SJCRH30 (cell line): ENCODE measurements at regions not wholly inside any gene's neighbourhood (a gene's known extent, or its start where the extent isn't known, plus 50 kb on each side); places are given as distances from the start of the nearest gene placed in this dataset.
"Not testable (repeated sequence)": the region's sequence is repeated elsewhere in the genome, so short reads cannot be mapped to it uniquely, and the experiment has no call there.

ENCODE experiments used
- DNase-seq, 2 experiments: peaks; one replicate each; pipeline ENCODE4 v3.0.0-alpha.2; 2015 to 2020
- H3K27ac ChIP-seq: fragments of 250-450 bp; sonication (Bioruptor Pico); 2 replicates; pipeline ENCODE4 v1.5.1; 2020; ENCODE audit warnings: mild to moderate bottlenecking, moderate library complexity
- H3K27me3 ChIP-seq: fragments of 250-450 bp; sonication (Bioruptor Pico); 2 replicates; pipeline ENCODE4 v1.5.1; 2020; ENCODE audit warnings: mild to moderate bottlenecking, moderate library complexity
- H3K36me3 ChIP-seq: fragments of 250-450 bp; sonication (Bioruptor Pico); 2 replicates; pipeline ENCODE4 v1.5.1; 2020; ENCODE audit warnings: mild to moderate bottlenecking, moderate library complexity
- H3K4me1 ChIP-seq: fragments of 250-450 bp; sonication (Bioruptor Pico); 2 replicates; pipeline ENCODE4 v1.5.1; 2020; ENCODE audit warnings: mild to moderate bottlenecking, moderate library complexity
- H3K4me3 ChIP-seq: fragments of 250-450 bp; sonication (Bioruptor Pico); 2 replicates; pipeline ENCODE4 v1.5.1; 2020; ENCODE audit warnings: mild to moderate bottlenecking, moderate library complexity
- H3K9me3 ChIP-seq: fragments of 250-450 bp; sonication (Bioruptor Pico); replicated peaks from 2 replicates; pipeline ENCODE4 v1.5.1; 2020; ENCODE audit warnings: mild to moderate bottlenecking, moderate library complexity

- H3K27me3 ChIP-seq = not testable (repeated sequence)
Measured at GRCh38 chr12:124070394-124071074, 97.5 kb downstream of the ZNF664 start.

GRCh38 chr12:124071075-124071443, 98.0 kb downstream of the ZNF664 start:
- H3K27me3 ChIP-seq = no peaks in the 10 kb centered on the region
- no peak for DNase-seq
- no peak overlapping the region for H3K4me3 ChIP-seq

More at GRCh38 chr12:124070394-124071074, 97.5 kb downstream of the ZNF664 start:
- not testable (repeated sequence) for DNase-seq, H3K36me3 ChIP-seq, H3K4me3 ChIP-seq, H3K27ac ChIP-seq
- peaks cover 11% of the 10 kb centered on the region for H3K9me3 ChIP-seq
- peaks cover 11% of the 10 kb centered on the region for H3K4me1 ChIP-seq

GRCh38 chr12:124073356-124074035, 100.5 kb downstream of the ZNF664 start:
- DNase-seq = no peak
- Histone ChIP-seq H3K4me1 (peaks cover 11% of the 10 kb centered on the region), H3K27ac (no peak overlapping the region)

More at GRCh38 chr12:124071075-124071443, 98.0 kb downstream of the ZNF664 start:
- H3K36me3 ChIP-seq = no peaks in the 10 kb centered on the region
- H3K27ac ChIP-seq = no peak overlapping the region
- H3K9me3 ChIP-seq = peaks cover 6% of the 10 kb centered on the region
- peaks cover 11% of the 10 kb centered on the region for H3K4me1 ChIP-seq

GRCh38 chr12:124075841-124076240, 102.8 kb downstream of the ZNF664 start:
- no peak overlapping the region for H3K4me3 ChIP-seq
- no peak overlapping the region for H3K27ac ChIP-seq
- H3K4me1 ChIP-seq = peaks cover 11% of the 10 kb centered on the region
- DNase-seq = no peak
- no peaks in the 10 kb centered on the region for H3K27me3 ChIP-seq
- H3K36me3 ChIP-seq = no peaks in the 10 kb centered on the region
- H3K9me3 ChIP-seq = no peaks in the 10 kb centered on the region

More at GRCh38 chr12:124073356-124074035, 100.5 kb downstream of the ZNF664 start:
- no peaks in the 10 kb centered on the region for H3K36me3 ChIP-seq
- no peaks in the 10 kb centered on the region for H3K9me3 ChIP-seq
- no peaks in the 10 kb centered on the region for H3K27me3 ChIP-seq
- H3K4me3 ChIP-seq = no peak overlapping the region

- Histone ChIP-seq H3K4me3 (no peak overlapping the region), H3K27me3 (no peaks in the 10 kb centered on the region), H3K4me1 (peaks cover 11% of the 10 kb centered on the region), H3K36me3 (no peaks in the 10 kb centered on the region), H3K27ac (no peak overlapping the region), H3K9me3 (no peaks in the 10 kb centered on the region)
- DNase-seq = no peak
Measured at GRCh38 chr12:124077701-124078100, 104.7 kb downstream of the ZNF664 start.

GRCh38 chr12:124078800-124079199, 105.8 kb downstream of the ZNF664 start:
- H3K4me3 ChIP-seq = no peak overlapping the region
- no peaks in the 10 kb centered on the region for H3K27me3 ChIP-seq
- H3K36me3 ChIP-seq = no peaks in the 10 kb centered on the region
- H3K4me1 ChIP-seq = peaks cover 4% of the 10 kb centered on the region
- no peak overlapping the region for H3K27ac ChIP-seq
- H3K9me3 ChIP-seq = no peaks in the 10 kb centered on the region
- no peak for DNase-seq

GRCh38 chr12:124080649-124081048, 107.6 kb downstream of the ZNF664 start:
- Histone ChIP-seq H3K4me1 (no peaks in the 10 kb centered on the region), H3K36me3 (no peaks in the 10 kb centered on the region), H3K27ac (no peak overlapping the region), H3K27me3 (no peaks in the 10 kb centered on the region), H3K9me3 (no peaks in the 10 kb centered on the region), H3K4me3 (no peak overlapping the region)
- DNase-seq = no peak

- H3K4me1 ChIP-seq = no peaks in the 10 kb centered on the region
- no peak overlapping the region for H3K4me3 ChIP-seq
- no peaks in the 10 kb centered on the region for H3K27me3 ChIP-seq
- H3K9me3 ChIP-seq = no peaks in the 10 kb centered on the region
- no peak for DNase-seq
- no peak overlapping the region for H3K27ac ChIP-seq
- no peaks in the 10 kb centered on the region for H3K36me3 ChIP-seq
Measured at GRCh38 chr12:124082012-124082411, 109.0 kb downstream of the ZNF664 start.

GRCh38 chr12:124082687-124083086, 109.7 kb downstream of the ZNF664 start:
- Histone ChIP-seq H3K27ac (no peak overlapping the region), H3K9me3 (no peaks in the 10 kb centered on the region), H3K4me3 (no peak overlapping the region), H3K4me1 (no peaks in the 10 kb centered on the region), H3K27me3 (no peaks in the 10 kb centered on the region), H3K36me3 (no peaks in the 10 kb centered on the region)
- DNase-seq = no peak

GRCh38 chr12:124083708-124084107, 110.7 kb downstream of the ZNF664 start:
- H3K9me3 ChIP-seq = no peaks in the 10 kb centered on the region
- no peaks in the 10 kb centered on the region for H3K36me3 ChIP-seq
- DNase-seq = no peak

GRCh38 chr12:124085419-124086296, 112.6 kb downstream of the ZNF664 start:
- no peak overlapping the region for H3K27ac ChIP-seq
- no peaks in the 10 kb centered on the region for H3K27me3 ChIP-seq
- no peak overlapping the region for H3K4me3 ChIP-seq
- H3K9me3 ChIP-seq = no peaks in the 10 kb centered on the region
- no peak for DNase-seq
- no peaks in the 10 kb centered on the region for H3K4me1 ChIP-seq
- H3K36me3 ChIP-seq = no peaks in the 10 kb centered on the region

More at GRCh38 chr12:124083708-124084107, 110.7 kb downstream of the ZNF664 start:
- Histone ChIP-seq H3K27ac (no peak overlapping the region), H3K4me3 (no peak overlapping the region), H3K4me1 (no peaks in the 10 kb centered on the region), H3K27me3 (no peaks in the 10 kb centered on the region)

- no peaks in the 10 kb centered on the region for H3K36me3 ChIP-seq
- no peaks in the 10 kb centered on the region for H3K4me1 ChIP-seq
Measured at GRCh38 chr12:124086299-124086898, 113.4 kb downstream of the ZNF664 start.

GRCh38 chr12:124087266-124088051, 114.4 kb downstream of the ZNF664 start:
- H3K36me3 ChIP-seq = no peaks in the 10 kb centered on the region
- no peak overlapping the region for H3K4me3 ChIP-seq
- H3K4me1 ChIP-seq = no peaks in the 10 kb centered on the region
- DNase-seq = no peak
- H3K27me3 ChIP-seq = no peaks in the 10 kb centered on the region
- H3K27ac ChIP-seq = no peak overlapping the region
- 0 out of 2 replicates have a peak, but pooled peaks cover 2% of the 10 kb centered on the region for H3K9me3 ChIP-seq

More at GRCh38 chr12:124086299-124086898, 113.4 kb downstream of the ZNF664 start:
- no peak overlapping the region for H3K4me3 ChIP-seq
- H3K9me3 ChIP-seq = no peaks in the 10 kb centered on the region
- no peaks in the 10 kb centered on the region for H3K27me3 ChIP-seq
- DNase-seq = no peak
- no peak overlapping the region for H3K27ac ChIP-seq
